HFF-Myc (cell line): ENCODE measurements at regions not wholly inside any gene's neighbourhood (a gene's known extent, or its start where the extent isn't known, plus 50 kb on each side); places are given as distances from the start of the nearest gene placed in this dataset.

Source experiments
- DNase-seq: peaks from one replicate; pipeline ENCODE4 v3.0.0-alpha.2; 2011; ENCODE audit warnings: low read depth; ENCODE audit errors: extremely low read depth
- H3K4me3 ChIP-seq: replicated peaks from 2 replicates; pipeline ENCODE4 v1.5.1; 2011; ENCODE audit warnings: low read depth, mild to moderate bottlenecking, control low read depth, low read length
- TF ChIP-seq, protein P1 (sequence below): IDR thresholded peaks from 2 replicates; pipeline ENCODE4 v1.5.1; 2012; ENCODE audit warnings: mild to moderate bottlenecking, low read depth, low read length, control low read depth; ENCODE audit errors: missing control alignments

DNA sequence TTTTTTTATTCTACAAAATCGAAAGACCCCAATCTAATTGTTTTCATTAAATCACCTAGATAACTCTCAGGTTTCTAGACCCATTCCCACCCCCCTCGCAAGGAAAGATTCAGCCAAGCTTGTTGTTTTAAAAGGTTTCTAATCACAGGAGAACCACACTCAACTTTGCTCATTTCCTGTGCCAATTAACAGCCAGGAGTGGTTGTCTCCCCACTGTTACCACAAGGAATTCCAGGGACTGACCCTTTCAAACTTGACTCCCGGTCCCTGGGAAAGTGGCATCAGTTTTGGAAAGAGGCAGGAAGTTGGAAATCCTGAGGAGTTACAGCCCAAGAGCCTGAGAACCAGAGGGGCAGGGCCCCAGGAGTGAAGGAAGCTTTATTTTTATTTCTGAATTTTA, 561.3 kb upstream of the JAG1 start:
- TF ChIP-seq, protein P1, sequence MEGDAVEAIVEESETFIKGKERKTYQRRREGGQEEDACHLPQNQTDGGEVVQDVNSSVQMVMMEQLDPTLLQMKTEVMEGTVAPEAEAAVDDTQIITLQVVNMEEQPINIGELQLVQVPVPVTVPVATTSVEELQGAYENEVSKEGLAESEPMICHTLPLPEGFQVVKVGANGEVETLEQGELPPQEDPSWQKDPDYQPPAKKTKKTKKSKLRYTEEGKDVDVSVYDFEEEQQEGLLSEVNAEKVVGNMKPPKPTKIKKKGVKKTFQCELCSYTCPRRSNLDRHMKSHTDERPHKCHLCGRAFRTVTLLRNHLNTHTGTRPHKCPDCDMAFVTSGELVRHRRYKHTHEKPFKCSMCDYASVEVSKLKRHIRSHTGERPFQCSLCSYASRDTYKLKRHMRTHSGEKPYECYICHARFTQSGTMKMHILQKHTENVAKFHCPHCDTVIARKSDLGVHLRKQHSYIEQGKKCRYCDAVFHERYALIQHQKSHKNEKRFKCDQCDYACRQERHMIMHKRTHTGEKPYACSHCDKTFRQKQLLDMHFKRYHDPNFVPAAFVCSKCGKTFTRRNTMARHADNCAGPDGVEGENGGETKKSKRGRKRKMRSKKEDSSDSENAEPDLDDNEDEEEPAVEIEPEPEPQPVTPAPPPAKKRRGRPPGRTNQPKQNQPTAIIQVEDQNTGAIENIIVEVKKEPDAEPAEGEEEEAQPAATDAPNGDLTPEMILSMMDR: no peak
- H3K4me3 ChIP-seq: no peak overlapping the region
- DNase-seq: peak; percentile 29

DNA sequence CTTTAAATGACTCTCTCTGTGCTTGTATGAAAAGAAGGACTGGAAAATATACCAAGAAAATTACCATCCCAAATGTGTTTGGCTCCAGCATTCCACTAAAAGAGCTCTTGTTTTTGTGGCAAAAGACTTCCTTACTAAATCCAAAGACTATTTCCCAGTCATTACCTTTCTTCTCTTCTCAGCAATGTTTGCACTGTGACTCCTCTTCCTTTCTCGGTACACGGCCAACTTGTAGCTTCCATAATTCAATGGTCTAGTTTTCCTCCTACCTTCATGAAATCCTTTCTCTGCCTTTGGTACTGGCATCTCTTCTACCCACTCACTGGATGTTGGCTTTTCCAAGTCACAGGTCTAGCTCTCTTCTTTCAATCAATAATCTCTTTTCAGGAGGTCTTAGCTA, 568.5 kb upstream of the JAG1 start:
- H3K4me3 ChIP-seq: no peak overlapping the region
- no peak for DNase-seq

DNA sequence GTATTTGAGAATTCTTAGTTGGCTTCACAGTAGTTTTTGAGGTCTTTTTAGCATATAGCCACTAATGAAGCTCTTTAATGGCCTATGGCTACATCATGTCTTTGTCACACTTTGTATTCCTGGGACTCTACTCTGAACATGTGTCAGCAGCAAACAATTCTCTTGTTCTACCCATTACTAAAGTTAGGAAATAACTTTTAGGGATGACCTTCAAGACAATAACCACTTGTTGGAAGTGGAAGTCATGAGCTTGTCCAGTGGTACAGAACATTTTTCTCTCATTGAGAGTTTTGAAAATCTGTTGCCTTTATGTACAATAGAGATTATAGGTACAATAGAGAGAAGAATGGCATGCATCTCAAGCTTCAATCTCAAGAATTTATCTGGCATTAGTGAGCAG, 571.6 kb upstream of the JAG1 start:
- TF ChIP-seq, protein P1: no peak
- no peak for DNase-seq
- H3K4me3 ChIP-seq: no peak overlapping the region

More for the DNA sequence above, 568.5 kb upstream of the JAG1 start:
- TF ChIP-seq, protein P1: no peak

DNA sequence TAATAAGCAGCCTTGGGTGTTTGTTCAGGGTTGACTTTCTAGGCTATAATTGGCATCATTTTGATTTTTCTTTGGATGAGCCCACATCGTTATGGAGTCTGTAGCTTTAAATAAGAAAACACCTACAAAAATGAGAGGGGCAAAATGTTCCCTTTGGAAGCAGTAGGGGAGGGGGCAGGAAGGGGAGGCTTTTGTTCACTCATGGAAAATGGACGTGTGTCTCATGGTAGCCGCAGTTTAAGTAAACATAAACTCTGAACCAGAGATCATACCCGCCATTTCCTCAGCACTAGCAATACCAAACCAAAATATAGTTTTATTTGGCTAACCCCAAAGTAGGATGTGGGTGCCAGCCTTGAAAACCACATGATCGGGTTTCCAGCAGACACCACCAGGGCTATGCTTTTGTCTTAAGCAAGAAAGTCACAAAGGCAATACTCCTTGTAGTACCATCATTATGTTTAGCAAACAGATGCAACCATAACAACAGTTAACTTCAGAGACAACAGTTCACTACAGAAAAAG, 572.5 kb upstream of the JAG1 start:
- TF ChIP-seq, protein P1: no peak
- no peak for DNase-seq
- H3K4me3 ChIP-seq: no peak overlapping the region

DNA sequence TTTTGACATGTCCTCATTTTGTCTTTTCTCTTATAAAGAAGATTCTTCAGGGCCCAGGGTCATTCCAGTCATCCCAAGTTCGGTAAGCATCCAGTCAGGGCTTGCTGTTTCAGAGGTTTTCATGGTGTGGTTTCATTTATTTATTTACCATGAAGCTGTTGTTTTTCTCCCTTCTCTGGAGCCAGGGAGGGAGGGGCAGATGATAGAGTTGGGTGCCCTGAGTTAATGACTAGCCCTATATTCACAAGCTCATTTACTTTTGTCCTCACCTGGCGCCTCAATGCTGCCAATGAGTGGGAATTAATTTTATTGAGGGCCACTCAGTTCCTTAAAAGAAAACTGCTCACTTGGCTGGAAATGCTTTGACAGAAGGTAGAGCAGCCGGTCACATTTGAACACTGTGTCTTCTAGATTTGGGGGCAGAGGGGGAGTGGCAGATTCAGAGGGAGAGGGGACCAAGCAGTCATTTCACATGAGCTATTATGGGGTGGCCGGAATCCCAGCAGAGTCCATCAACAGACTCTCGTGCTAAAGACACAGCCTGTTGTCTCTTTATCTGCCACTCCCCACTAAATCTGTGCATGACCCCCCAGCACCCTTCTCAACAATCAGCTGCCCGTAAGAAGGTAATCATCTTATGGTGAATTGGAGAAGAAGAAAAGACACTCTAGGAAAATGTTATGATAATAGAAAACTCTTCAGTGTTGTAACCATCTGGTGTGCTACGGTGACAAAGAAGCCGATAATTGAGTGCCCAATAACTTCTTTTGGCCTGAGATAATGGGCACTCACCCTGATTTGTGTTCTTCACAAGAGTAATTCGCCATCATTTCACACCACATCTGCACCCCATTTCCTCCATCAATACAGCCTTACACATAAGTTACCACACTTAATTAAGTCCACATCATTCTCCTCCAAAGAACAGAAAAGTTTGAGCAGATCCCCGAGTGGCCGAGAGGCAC, 573.5 kb upstream of the JAG1 start:
- TF ChIP-seq, protein P1: no peak
- H3K4me3 ChIP-seq: no peak overlapping the region
- no peak for DNase-seq

DNA sequence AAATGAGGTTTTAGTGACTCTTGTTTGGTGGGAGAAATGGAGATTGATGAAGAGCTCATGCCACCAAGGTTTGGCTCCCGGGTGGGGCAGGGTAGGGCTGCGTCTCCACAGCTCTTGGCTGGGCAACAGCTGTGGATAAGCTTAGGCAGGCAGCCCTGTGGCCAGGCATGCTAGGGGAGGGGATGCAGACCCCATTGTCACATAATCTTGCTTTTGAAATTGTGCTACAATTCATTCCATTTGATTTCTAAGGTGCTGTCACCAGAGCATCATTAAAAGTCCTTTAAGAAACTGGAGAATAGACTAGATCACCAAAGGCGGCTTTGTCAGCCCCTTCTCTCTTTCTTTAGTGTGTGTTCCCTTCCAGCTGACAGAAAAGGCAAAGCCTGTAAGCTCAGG, 574.2 kb upstream of the JAG1 start:
- no peak for DNase-seq
- TF ChIP-seq, protein P1: no peak
- no peak overlapping the region for H3K4me3 ChIP-seq
